IMR-90 (cell line): ENCODE measurements at regions not wholly inside any gene's neighbourhood (a gene's known extent, or its start where the extent isn't known, plus 50 kb on each side); places are given as distances from the start of the nearest gene placed in this dataset.

Experiments
- ATAC-seq: fragments of 200-7000 bp; cut with Tn5 transposase; 2 replicates; pipeline ENCODE4 v1.9.1; 2020; ENCODE audit warnings: low read depth, mild to moderate bottlenecking, moderate library complexity
- BruUV-seq: library from RNA; stranded (reverse); fragments of 400-500 nt; replicated peaks from 2 replicates; lab custom pipeline; 2021; lab: Mats Ljungman, UMichigan
- CTCF ChIA-PET: fragments of 300-600 bp; formaldehyde crosslinking; extraction: SDS; loops from one replicate; lab custom pipeline; 2021; ENCODE audit warnings: antibody characterized with exemption; lab: Yijun Ruan, JAX
- POLR2A ChIA-PET: fragments of 300-600 bp; sonication (Branson Sonifier 250); formaldehyde crosslinking; loops from one replicate; lab custom pipeline; 2022; ENCODE audit warnings: antibody characterized with exemption; ENCODE audit not compliant: unreplicated experiment; lab: Charles Lee
- DNase-seq: peaks from one replicate; pipeline ENCODE4 v3.0.0; 2013
- H2AFZ ChIP-seq: replicated peaks from 2 replicates; pipeline ENCODE3; 2013; ENCODE audit warnings: low read length, mild to moderate bottlenecking; ENCODE audit not compliant: poor library complexity
- H2AK5ac ChIP-seq: 2 replicates; pipeline ENCODE4 v1.6.1; 2013; ENCODE audit warnings: low read depth, low read length, inconsistent platforms
- H2AK9ac ChIP-seq: replicated peaks from 2 replicates; pipeline ENCODE3; 2013; ENCODE audit warnings: mild to moderate bottlenecking, low read depth, low read length, moderate library complexity; ENCODE audit not compliant: poor library complexity
- H2BK120ac ChIP-seq: 2 replicates; pipeline ENCODE4 v1.6.1; 2013; ENCODE audit warnings: low read depth, low read length, inconsistent platforms
- H2BK15ac ChIP-seq: 3 replicates; pipeline ENCODE4 v1.6.1; 2013; ENCODE audit warnings: low read depth, low read length, inconsistent platforms
- H2BK20ac ChIP-seq: 2 replicates; pipeline ENCODE4 v1.6.1; 2013; ENCODE audit warnings: low read depth, mild to moderate bottlenecking, inconsistent platforms, low read length, moderate library complexity
- H2BK5ac ChIP-seq: 2 replicates; pipeline ENCODE4 v1.6.1; 2013; ENCODE audit warnings: mild to moderate bottlenecking, low read depth, low read length, inconsistent platforms; ENCODE audit not compliant: poor library complexity, severe bottlenecking
- H3K14ac ChIP-seq: replicated peaks from 2 replicates; pipeline ENCODE4 v1.6.1; 2013; ENCODE audit warnings: low read depth, low read length, inconsistent platforms
- H3K18ac ChIP-seq: 2 replicates; pipeline ENCODE4 v1.6.1; 2013; ENCODE audit warnings: low read depth, low read length, control low read depth
- H3K23ac ChIP-seq: 2 replicates; pipeline ENCODE4 v1.6.1; 2013; ENCODE audit warnings: low read depth, low read length, inconsistent platforms
- H3K27ac ChIP-seq: 2 replicates; pipeline ENCODE4 v1.5.1; 2013; ENCODE audit warnings: mild to moderate bottlenecking, control low read depth, low read length; ENCODE audit not compliant: insufficient read depth
- H3K27me3 ChIP-seq: 2 replicates; pipeline ENCODE4 v1.6.1; 2013; ENCODE audit warnings: low read length; ENCODE audit not compliant: control insufficient read depth, insufficient read depth
- H3K36me3 ChIP-seq: 2 replicates; pipeline ENCODE4 v1.6.1; 2013; ENCODE audit warnings: low read length, mixed read lengths; ENCODE audit not compliant: control insufficient read depth, insufficient read depth
- H3K4ac ChIP-seq: 2 replicates; pipeline ENCODE4 v1.6.1; 2013; ENCODE audit warnings: low read depth, low read length, inconsistent platforms
- H3K4me1 ChIP-seq: 2 replicates; pipeline ENCODE4 v1.6.1; 2013; ENCODE audit warnings: low read length, mixed read lengths; ENCODE audit not compliant: control insufficient read depth, insufficient read depth
- H3K4me2 ChIP-seq: 2 replicates; pipeline ENCODE4 v1.6.1; 2013; ENCODE audit warnings: low read depth, mild to moderate bottlenecking, control low read depth, low read length, moderate library complexity
- H3K4me3 ChIP-seq: 2 replicates; pipeline ENCODE4 v1.5.1; 2013; ENCODE audit warnings: low read depth, mild to moderate bottlenecking, control low read depth, low read length, moderate library complexity; ENCODE audit not compliant: insufficient read depth
- H3K56ac ChIP-seq: 2 replicates; pipeline ENCODE4 v1.6.1; 2013; ENCODE audit warnings: low read length, inconsistent platforms; ENCODE audit not compliant: insufficient read depth; ENCODE audit errors: extremely low read depth
- H3K79me1 ChIP-seq, 2 experiments: 2 replicates each; pipeline ENCODE4 v1.6.1; 2013; ENCODE audit warnings: low read length in 2 of 2, inconsistent platforms in 1 of 2, low read depth in 1 of 2
- H3K9ac ChIP-seq: 2 replicates; pipeline ENCODE4 v1.6.1; 2013; ENCODE audit warnings: low read depth, low read length, control low read depth
- H3K9me1 ChIP-seq: 2 replicates; pipeline ENCODE4 v1.6.1; 2013; ENCODE audit warnings: low read length, inconsistent platforms; ENCODE audit not compliant: insufficient read depth
- H3K9me3 ChIP-seq: 2 replicates; pipeline ENCODE4 v1.6.1; 2013; ENCODE audit warnings: low read length; ENCODE audit not compliant: control insufficient read depth, insufficient read depth
- H4K20me1 ChIP-seq: 2 replicates; pipeline ENCODE4 v1.6.1; 2013; ENCODE audit warnings: low read length, inconsistent platforms; ENCODE audit not compliant: insufficient read depth
- H4K5ac ChIP-seq: 2 replicates; pipeline ENCODE4 v1.6.1; 2013; ENCODE audit warnings: mild to moderate bottlenecking, low read depth, low read length, control low read depth
- H4K8ac ChIP-seq, 2 experiments: 2 replicates each; pipeline ENCODE4 v1.6.1; 2013; ENCODE audit warnings: low read depth in 2 of 2, low read length in 2 of 2, control low read depth in 1 of 2, inconsistent platforms in 1 of 2
- H4K91ac ChIP-seq: 2 replicates; pipeline ENCODE4 v1.6.1; 2013; ENCODE audit warnings: low read depth, low read length, inconsistent platforms; ENCODE audit not compliant: insufficient read depth
- BHLHE40 ChIP-seq: fragments of 150-350 bp; IDR thresholded peaks from 2 replicates; pipeline ENCODE4 v1.6.1; 2016; ENCODE audit warnings: mild to moderate bottlenecking, low read depth, low read length
- CTCF ChIP-seq: conservative IDR thresholded peaks from 2 replicates; pipeline ENCODE4 v1.5.1; 2012; ENCODE audit warnings: mild to moderate bottlenecking, low read depth, low read length, improper control_type of control experiment
- FOS ChIP-seq: fragments of 150-350 bp; IDR thresholded peaks from 2 replicates; pipeline ENCODE4 v1.6.1; 2016; ENCODE audit warnings: low read depth, low read length
- MAZ ChIP-seq: IDR thresholded peaks from 2 replicates; pipeline ENCODE4 v1.6.1; 2012; ENCODE audit warnings: low read depth, mild to moderate bottlenecking, low read length, improper control_type of control experiment, moderate library complexity, borderline replicate concordance
- MXI1 ChIP-seq: IDR thresholded peaks from 2 replicates; pipeline ENCODE4 v1.6.1; 2012; ENCODE audit warnings: low read depth, mild to moderate bottlenecking, low read length, moderate library complexity, borderline replicate concordance
- NFE2L2 ChIP-seq: fragments of 150-350 bp; IDR thresholded peaks from 2 replicates; pipeline ENCODE4 v1.6.1; 2016; ENCODE audit warnings: low read depth, mild to moderate bottlenecking, low read length
- POLR2A ChIP-seq: IDR thresholded peaks from 2 replicates; pipeline ENCODE4 v1.6.1; 2012; ENCODE audit warnings: mild to moderate bottlenecking, low read depth, low read length
- RFX5 ChIP-seq: IDR thresholded peaks from 2 replicates; pipeline ENCODE4 v1.8.0; 2012; ENCODE audit warnings: low read depth, mild to moderate bottlenecking, low read length, moderate library complexity
- WGBS, 2 experiments: methylation state at CpG; one replicate each; pipeline versions ENCODE4 v1.1.5 to v1.1.7; 2013; ENCODE audit warnings: missing lambda C conversion rate in 2 of 2; ENCODE audit not compliant: insufficient read length in 1 of 2; ENCODE audit errors: extremely low coverage in 2 of 2; 5-methylcytosine and 5-hydroxymethylcytosine counted together
- dilution Hi-C: fragments of 300-500 bp; cut with HindIII; formaldehyde crosslinking; loops from one replicate; pipeline ENCODE4 v1.14.3; 2018; ENCODE audit warnings: low sequenced_read_pairs; ENCODE audit not compliant: unreplicated experiment
- in situ Hi-C: fragments of 300-500 bp; cut with MboI; formaldehyde crosslinking; loops from 3 replicates; pipeline ENCODE4 v1.14.3; 2019; ENCODE audit warnings: low sequenced_read_pairs, inconsistent platforms, mixed read lengths
- intact Hi-C: fragments of 100-400 bp; cut with micrococcal nuclease; formaldehyde crosslinking; loops from 2 replicates; pipeline ENCODE4 v1.10.0; 2022

- H2BK120ac ChIP-seq: no peak overlapping the region
- H3K4ac ChIP-seq: peak overlapping the region; percentile 29; the same call in 1 of the 2 replicates
- H4K20me1 ChIP-seq: no peaks in the 10 kb centered on the region
- H3K4me3 ChIP-seq: no peak overlapping the region
- H3K36me3 ChIP-seq: no peaks in the 10 kb centered on the region
- no peak overlapping the region for H3K18ac ChIP-seq
- no peak overlapping the region for H2AFZ ChIP-seq
- H3K14ac ChIP-seq: no peak overlapping the region
- in situ Hi-C loops (no loop called here), dilution Hi-C loops (no loop called here), intact Hi-C loops (no loop called here)
- no peak overlapping the region for H4K5ac ChIP-seq
- TF ChIP-seq NFE2L2 (no peak), CTCF (no peak), FOS (no peak), POLR2A (no peak), BHLHE40 (no peak), MAZ (no peak), MXI1 (no peak), RFX5 (no peak)
- no peak overlapping the region for H3K9ac ChIP-seq
- H3K27me3 ChIP-seq: no peaks in the 10 kb centered on the region
- H3K4me1 ChIP-seq: peaks cover 10% of the 10 kb centered on the region
- peak overlapping the region; percentile 38; the same call in 1 of the 2 replicates for H4K91ac ChIP-seq
- no peak overlapping the region for H3K27ac ChIP-seq
- ATAC-seq (no peak), DNase-seq (no peak)
- BruUV-seq: no TSS peak
- peaks cover 4 to 16% of the 10 kb centered on the region in 2 experiments; a peak in 3 of 4 replicates for H3K79me1 ChIP-seq
- WGBS, 2 experiments: no CpG with 5 or more reads among the region's 5 CpGs
- ChIA-PET CTCF (no interaction called here), POLR2A (no interaction called here)
- H3K23ac ChIP-seq: no peak overlapping the region; the same call in 1 of the 2 replicates
- no peak overlapping the region for H2BK20ac ChIP-seq
- no peak overlapping the region for H3K4me2 ChIP-seq
- H2AK5ac ChIP-seq: no peak overlapping the region
- 0 out of 2 replicates have a peak, but pooled peaks cover 3% of the 10 kb centered on the region for H3K9me1 ChIP-seq
- H3K56ac ChIP-seq: no peak overlapping the region
- no peak overlapping the region for H2BK5ac ChIP-seq
- no peaks in the 10 kb centered on the region for H3K9me3 ChIP-seq
- H2AK9ac ChIP-seq: no peak overlapping the region
- no peak overlapping the region for H4K8ac ChIP-seq
- no peak overlapping the region for H2BK15ac ChIP-seq
Observed at GRCh38 chr14:76964695-76965094, 63.8 kb downstream of the IRF2BPL start.
